Keratinocyte (primary cell): ENCODE measurements at regions not wholly inside any gene's neighbourhood (a gene's known extent, or its start where the extent isn't known, plus 50 kb on each side); places are given as distances from the start of the nearest gene placed in this dataset.

Experiments
- CTCF ChIP-seq, 3 experiments: IDR thresholded peaks in 1 of 3; conservative IDR thresholded peaks in 1 of 3; optimal IDR thresholded peaks in 1 of 3; 2 replicates in 2 of 3; 3 replicates in 1 of 3; pipeline versions ENCODE3 to v1.5.1; 2011; ENCODE audit warnings: low read length in 3 of 3, mild to moderate bottlenecking in 3 of 3, moderate library complexity in 2 of 3, control low read depth in 1 of 3, inconsistent platforms in 1 of 3; ENCODE audit not compliant: insufficient read depth in 2 of 3; ENCODE audit errors: extremely low read depth in 1 of 3
- EZH2 ChIP-seq: IDR thresholded peaks from one replicate; pipeline ENCODE4 v1.6.1; 2012; ENCODE audit warnings: inconsistent platforms, mild to moderate bottlenecking, low read length, moderate library complexity

DNA sequence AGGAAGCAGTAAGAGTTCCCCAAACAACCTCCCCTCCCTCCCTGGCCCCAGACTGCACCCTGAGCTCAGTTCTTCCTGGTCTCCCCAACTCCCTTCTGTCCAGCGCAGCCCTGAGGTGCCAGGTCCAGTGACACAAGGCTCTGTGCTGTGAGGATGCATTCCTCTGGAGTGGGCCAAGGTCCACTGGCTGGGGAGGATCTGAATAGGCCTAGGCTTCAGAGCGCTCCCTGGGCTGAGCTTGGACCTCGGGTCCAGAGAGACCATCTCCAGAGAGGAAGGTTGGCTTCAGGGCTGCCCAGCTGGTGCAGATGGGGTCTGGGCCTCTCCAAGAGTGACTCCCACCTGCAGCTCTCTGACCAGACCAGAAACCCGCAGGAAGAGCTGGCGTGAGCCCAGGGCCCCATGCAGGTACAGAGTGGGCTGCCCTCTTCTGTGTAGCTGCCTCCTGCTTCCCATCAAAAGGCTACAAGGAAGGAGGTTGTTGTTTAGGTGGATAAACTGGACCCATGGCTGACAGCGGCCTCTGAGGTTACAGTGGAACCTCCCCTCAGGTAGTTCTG is 52.3 kb upstream of the MLN start:
- TF ChIP-seq CTCF (optimal IDR thresholded peaks at IDR 0.05 in 1 of 3, IDR thresholded peaks at IDR 0.05 in 1 of 3, conservative IDR thresholded peaks at IDR 0.05 in 1 of 3; ENCODE audit: extremely low read depth in 1 of 3, insufficient read depth in 2 of 3, low read length in 3 of 3): no peak
- TF ChIP-seq EZH2: no peak
